Superior temporal gyrus (tissue), 1 donor: ENCODE measurements at regions not wholly inside any gene's neighbourhood (a gene's known extent, or its start where the extent isn't known, plus 50 kb on each side); places are given as distances from the start of the nearest gene placed in this dataset.
"Not testable (repeated sequence)": the region's sequence is repeated elsewhere in the genome, so short reads cannot be mapped to it uniquely, and the experiment has no call there.

Source experiments
- DNase-seq: peaks from one replicate; pipeline ENCODE4 v3.0.0-alpha.2; 2016; ENCODE audit errors: extremely low spot score

- DNase-seq, result peak; percentile 71
Observed at GRCh38 chr7:119578116-119578515, 694.9 kb upstream of the KCND2 start.

GRCh38 chr7:119594956-119595355, 678.0 kb upstream of the KCND2 start:
- DNase-seq, result no peak

- no peak for DNase-seq
Observed at GRCh38 chr7:119596651-119597050, 676.3 kb upstream of the KCND2 start.

DNA sequence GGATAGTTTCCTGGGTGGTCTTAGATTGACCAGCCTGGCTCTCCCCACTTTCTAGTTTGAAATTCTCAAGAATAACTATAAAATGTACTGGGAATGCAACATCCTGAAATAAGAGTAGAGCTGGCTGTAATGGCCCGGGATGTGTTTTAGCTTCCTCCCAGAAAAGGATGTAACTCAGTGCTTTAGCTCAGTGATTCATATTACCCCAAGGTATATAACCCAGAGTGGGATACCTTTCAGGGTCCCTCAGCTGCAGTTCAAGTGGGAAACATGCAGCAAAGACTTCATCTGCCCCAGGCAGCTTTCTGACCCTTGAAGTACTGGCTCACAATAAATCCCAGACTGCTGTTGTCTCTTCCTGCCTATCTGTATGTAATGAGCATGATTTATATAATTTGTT, 666.7 kb upstream of the KCND2 start:
- no peak for DNase-seq

GRCh38 chr7:119620769-119621168, 652.2 kb upstream of the KCND2 start:
- DNase-seq, result no peak

GRCh38 chr7:119623427-119623826, 649.5 kb upstream of the KCND2 start:
- DNase-seq, result no peak

GRCh38 chr7:119630406-119630969, 642.5 kb upstream of the KCND2 start:
- DNase-seq, result no peak

DNA sequence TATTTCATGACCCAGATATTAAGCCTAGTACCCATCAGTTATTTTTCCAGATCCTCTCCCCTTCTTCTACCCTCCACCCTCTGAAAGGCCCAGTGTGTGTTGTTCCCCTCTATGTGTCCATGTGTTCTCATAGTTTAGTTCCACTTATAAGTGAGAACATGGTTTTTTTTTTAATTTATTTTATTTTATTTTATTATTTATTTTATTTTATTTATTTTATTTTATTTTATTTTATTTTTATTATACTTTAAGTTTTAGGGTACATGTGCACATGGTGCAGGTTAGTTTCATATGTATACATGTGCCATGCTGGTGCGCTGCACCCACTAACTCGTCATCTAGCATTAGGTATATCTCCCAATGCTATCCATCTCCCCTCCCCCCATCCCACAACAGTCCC, 639.2 kb upstream of the KCND2 start:
- DNase-seq, result not testable (repeated sequence)

DNA sequence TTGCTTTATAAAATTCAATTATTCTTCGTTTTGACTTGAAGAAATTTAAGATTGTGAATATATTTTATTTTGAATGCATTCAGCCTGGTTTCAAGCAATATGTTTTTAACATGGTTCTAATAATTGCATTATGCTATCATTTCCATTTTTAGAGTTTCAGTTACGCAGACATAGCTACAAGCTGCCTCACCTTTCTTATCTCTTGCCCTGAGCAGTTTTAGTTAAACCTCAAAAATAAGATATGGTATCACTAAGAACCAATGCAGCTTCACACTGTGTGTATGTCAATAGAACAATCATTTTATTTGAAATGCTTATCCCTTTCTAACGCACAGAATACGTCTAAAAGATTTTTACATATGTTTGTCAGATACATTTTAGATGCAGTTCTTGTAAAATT, 632.6 kb upstream of the KCND2 start:
- DNase-seq, result no peak

DNA sequence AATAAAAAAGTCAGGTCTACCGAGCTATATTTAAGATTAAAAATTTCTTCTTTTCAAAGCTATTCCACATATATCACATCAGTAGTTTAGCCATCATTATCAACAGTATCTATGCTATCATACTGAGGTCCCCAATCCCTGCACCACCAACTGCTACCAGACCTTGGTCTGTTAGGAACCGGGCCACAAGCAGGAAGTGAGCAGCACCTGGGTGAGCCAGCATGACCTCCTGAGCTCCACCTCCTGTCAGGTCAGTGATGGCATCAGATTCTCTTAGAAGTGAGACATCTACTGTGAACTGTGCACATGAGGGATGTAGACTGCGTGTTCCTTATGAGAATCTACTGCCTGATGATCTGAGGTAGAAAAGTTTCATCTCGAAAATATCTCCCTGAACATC, 632.1 kb upstream of the KCND2 start:
- DNase-seq, result no peak

GRCh38 chr7:119643558-119643957, 629.4 kb upstream of the KCND2 start:
- no peak for DNase-seq

DNA sequence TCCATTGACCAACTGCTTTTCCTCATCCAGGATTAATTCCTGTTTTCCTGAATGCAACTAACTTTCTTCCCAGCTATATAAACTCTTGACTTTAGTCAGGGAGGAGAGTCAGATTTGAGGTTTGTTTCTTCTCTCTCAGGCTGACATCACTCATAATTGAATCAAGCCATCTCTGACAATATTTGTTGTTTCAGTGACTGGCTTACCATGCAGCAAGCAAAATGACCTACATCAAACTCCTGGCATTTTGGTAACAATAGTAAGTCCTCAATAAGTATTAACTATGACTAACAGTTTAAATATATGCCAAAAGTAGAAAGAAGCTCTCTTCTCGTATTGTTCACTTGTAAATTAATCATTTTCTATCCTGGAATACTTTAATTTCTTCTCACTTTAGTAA, 625.7 kb upstream of the KCND2 start:
- no peak for DNase-seq

DNA sequence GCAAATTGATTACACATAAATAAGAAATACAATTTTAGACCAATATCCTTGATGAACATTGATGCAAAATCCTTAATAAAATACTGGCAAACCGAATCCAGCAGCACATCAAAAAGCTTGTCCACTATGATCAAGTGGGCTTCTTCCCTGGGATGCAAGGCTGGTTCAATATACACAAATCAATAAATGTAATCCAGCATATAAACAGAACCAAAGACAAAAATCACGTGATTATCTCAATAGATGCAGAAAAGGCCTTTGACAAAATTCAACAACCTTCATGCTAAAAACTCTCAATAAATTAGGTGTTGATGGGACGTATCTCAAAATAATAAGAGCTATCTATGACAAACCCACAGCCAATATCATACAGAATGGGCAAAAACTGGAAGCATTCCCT, 624.2 kb upstream of the KCND2 start:
- not testable (repeated sequence) for DNase-seq

DNA sequence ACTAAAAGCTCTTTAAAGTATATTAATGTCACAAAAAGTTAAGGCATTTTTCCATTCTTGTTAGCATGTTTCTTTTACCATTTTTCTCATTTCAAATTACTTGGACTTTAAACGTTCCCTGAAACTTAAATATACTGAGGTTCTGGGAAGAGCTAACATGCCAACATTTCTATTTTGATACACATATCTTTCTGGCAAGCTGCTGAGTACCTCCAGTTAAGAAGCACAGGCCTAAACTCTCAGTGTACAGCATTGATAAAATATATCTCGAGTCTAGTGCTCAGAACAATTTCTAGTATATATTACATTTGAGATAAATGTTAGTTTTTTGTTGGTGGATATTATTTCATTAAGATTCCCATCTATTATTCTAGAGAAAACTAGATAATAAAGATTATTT, 612.9 kb upstream of the KCND2 start:
- no peak for DNase-seq

GRCh38 chr7:119664601-119665000, 608.4 kb upstream of the KCND2 start:
- no peak for DNase-seq

DNA sequence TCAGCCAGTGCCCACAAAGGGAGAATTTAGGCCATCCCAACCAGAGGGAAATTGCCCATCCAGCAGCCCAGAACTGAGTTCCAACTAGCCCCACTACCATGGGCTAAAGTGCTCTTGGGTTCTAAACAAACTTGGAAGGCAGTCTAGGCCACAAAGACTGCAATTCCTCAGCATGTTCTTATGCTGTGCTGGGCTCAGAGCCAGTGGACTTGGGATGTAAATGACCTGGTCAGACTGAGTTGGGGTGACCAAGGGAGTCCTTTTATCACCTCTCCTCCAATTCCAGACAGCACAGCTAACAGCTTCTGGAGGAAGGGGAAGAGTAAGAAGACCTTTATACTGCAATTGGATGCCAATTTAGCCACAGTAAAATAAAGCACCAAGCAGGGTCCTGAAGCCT, 607.2 kb upstream of the KCND2 start:
- DNase-seq, result no peak

GRCh38 chr7:119681336-119681735, 591.6 kb upstream of the KCND2 start:
- DNase-seq, result no peak

DNA sequence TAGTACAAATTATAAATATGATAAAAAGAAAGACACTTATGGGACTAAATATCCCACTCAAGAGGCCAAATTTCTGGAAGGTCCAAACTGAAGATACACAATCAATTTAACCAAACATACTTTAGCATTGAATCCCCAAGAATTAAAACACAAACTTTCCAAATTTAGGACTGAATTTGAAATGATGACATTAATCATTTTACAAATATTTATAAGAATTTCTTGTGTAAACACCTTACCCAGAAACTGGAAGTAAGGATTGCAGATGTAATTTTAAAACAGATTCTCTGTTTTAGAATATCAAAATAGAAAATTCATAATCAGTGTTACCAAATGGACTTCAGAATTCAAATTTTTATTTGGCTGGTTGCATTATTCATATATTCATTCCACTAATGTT, 588.2 kb upstream of the KCND2 start:
- DNase-seq, result no peak

DNA sequence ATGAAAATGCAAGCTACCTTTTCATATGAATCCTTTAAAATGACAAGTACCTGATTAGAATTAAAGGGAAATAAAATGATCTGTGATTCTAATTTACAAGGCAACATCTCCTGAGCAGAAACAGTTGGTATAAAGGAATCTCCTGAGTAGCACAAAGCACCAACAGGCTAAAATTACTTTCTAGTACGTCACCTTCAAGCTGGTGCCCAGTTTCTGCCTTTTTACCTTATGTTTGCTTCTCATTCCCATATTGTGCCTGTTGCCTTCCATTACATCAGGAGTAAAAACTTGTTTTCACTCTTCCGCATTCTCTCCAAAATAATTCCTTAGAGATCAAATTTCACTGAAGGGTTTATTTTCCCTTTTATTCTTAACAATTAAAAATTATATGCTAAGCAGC, 587.1 kb upstream of the KCND2 start:
- no peak for DNase-seq

DNA sequence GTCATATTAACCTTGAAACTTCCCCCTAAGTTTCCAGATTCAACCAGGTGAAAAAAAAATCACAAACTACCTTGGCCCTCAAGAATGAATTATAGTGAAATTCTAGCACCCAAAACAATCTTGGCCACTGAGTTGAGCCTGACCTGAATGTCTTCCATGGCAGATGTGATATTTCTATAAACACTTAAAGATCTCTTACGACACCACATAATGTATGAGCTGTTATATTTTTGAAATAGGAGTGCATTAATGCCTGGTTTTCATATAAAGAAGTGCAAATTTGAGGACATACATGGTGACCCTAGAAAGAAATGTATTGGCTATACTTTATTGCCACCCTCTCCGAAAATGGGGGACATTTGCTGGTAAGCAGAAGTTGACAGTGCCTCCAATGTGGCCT, 584.1 kb upstream of the KCND2 start:
- DNase-seq, result no peak

- DNase-seq, result no peak
Observed at GRCh38 chr7:119692541-119692940, 580.4 kb upstream of the KCND2 start.

- DNase-seq, result no peak
Observed at GRCh38 chr7:119694506-119694905, 578.5 kb upstream of the KCND2 start.

- no peak for DNase-seq
Observed at GRCh38 chr7:119696336-119696735, 576.6 kb upstream of the KCND2 start.

- no peak for DNase-seq
Observed at GRCh38 chr7:119703895-119704294, 569.1 kb upstream of the KCND2 start.

GRCh38 chr7:119706608-119707007, 566.4 kb upstream of the KCND2 start:
- no peak for DNase-seq
